ENCODE measurements at regions not wholly inside any gene's neighbourhood (a gene's known extent, or its start where the extent isn't known, plus 50 kb on each side); places are given as distances from the start of the nearest gene placed in this dataset.
"Not testable (repeated sequence)": the region's sequence is repeated elsewhere in the genome, so short reads cannot be mapped to it uniquely, and the experiment has no call there.

DNA sequence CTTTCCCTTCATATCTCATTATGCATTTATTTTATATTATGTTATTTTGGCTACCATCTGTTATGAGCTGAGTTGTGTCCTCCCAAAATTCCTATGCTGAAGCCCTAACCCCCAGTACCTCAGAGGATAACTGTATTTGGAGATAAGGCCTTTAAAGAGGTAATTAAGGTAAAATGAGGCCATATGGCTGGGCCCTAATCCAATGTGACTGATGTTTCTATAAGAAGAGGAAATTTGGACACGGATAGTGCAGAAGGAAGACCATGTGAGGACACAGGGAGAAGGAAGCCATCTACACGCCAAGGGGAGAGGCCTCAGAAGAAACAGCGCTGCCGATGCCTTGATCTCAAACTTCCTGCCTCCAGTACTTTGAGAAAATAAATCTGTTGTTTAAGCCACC, 557.7 kb upstream of the CDH5 start:
- Histone ChIP-seq H3K79me2 (ENCODE audit: low read length) (no peaks in the 10 kb centered on the region), H3K27ac (ENCODE audit: low read length) (no peak overlapping the region), H3K36me3 (ENCODE audit: insufficient read depth, low read length) (no peaks in the 10 kb centered on the region), H4K20me1 (ENCODE audit: insufficient read depth, low read depth, low read length) (no peaks in the 10 kb centered on the region), H3K4me3 (ENCODE audit: low read length) (no peak overlapping the region), H3K9ac (ENCODE audit: low read length) (no peak overlapping the region), H3K4me1 (ENCODE audit: low read length) (no peaks in the 10 kb centered on the region), H3K27me3 (ENCODE audit: low read length) (no peaks in the 10 kb centered on the region), H3K4me2 (ENCODE audit: low read depth, low read length, poor library complexity, severe bottlenecking) (no peak overlapping the region), H2AFZ (ENCODE audit: low read length) (no peak overlapping the region), H3K9me3 (ENCODE audit: low read length) (no peaks in the 10 kb centered on the region), H3K9me2 (replicated peaks; ENCODE audit: insufficient read depth, low read length) (no peaks in the 10 kb centered on the region)
- no peak for DNase-seq

GRCh38 chr16:65807858-65808257, 558.6 kb upstream of the CDH5 start:
- Histone ChIP-seq H3K27ac (ENCODE audit: low read length) (no peak overlapping the region), H3K4me3 (ENCODE audit: low read length) (no peak overlapping the region), H3K4me2 (ENCODE audit: low read depth, low read length, poor library complexity, severe bottlenecking) (no peak overlapping the region), H3K4me1 (ENCODE audit: low read length) (no peaks in the 10 kb centered on the region), H3K27me3 (ENCODE audit: low read length) (no peaks in the 10 kb centered on the region), H2AFZ (ENCODE audit: low read length) (no peak overlapping the region), H4K20me1 (ENCODE audit: insufficient read depth, low read depth, low read length) (no peaks in the 10 kb centered on the region), H3K36me3 (ENCODE audit: insufficient read depth, low read length) (no peaks in the 10 kb centered on the region), H3K79me2 (ENCODE audit: low read length) (no peaks in the 10 kb centered on the region), H3K9me2 (replicated peaks; ENCODE audit: insufficient read depth, low read length) (no peaks in the 10 kb centered on the region), H3K9ac (ENCODE audit: low read length) (no peak overlapping the region), H3K9me3 (ENCODE audit: low read length) (no peaks in the 10 kb centered on the region)
- DNase-seq = no peak

GRCh38 chr16:65805704-65806103, 560.8 kb upstream of the CDH5 start:
- not testable (repeated sequence) for H4K20me1 ChIP-seq (ENCODE audit: insufficient read depth, low read depth, low read length); H3K9me3 ChIP-seq (ENCODE audit: low read length); DNase-seq; H3K9me2 ChIP-seq (replicated peaks; ENCODE audit: insufficient read depth, low read length); H3K4me3 ChIP-seq (ENCODE audit: low read length); H3K79me2 ChIP-seq (ENCODE audit: low read length); H3K9ac ChIP-seq (ENCODE audit: low read length); H3K27me3 ChIP-seq (ENCODE audit: low read length); H3K27ac ChIP-seq (ENCODE audit: low read length); H3K4me1 ChIP-seq (ENCODE audit: low read length); H2AFZ ChIP-seq (ENCODE audit: low read length); H3K4me2 ChIP-seq (ENCODE audit: low read depth, low read length, poor library complexity, severe bottlenecking); H3K36me3 ChIP-seq (ENCODE audit: insufficient read depth, low read length)

GRCh38 chr16:65796481-65796880, 570.0 kb upstream of the CDH5 start:
- H3K9ac ChIP-seq (ENCODE audit: low read length) = no peak overlapping the region
- H2AFZ ChIP-seq (ENCODE audit: low read length) = no peak overlapping the region
- H4K20me1 ChIP-seq (ENCODE audit: insufficient read depth, low read depth, low read length) = no peaks in the 10 kb centered on the region
- H3K27me3 ChIP-seq (ENCODE audit: low read length) = no peaks in the 10 kb centered on the region
- H3K27ac ChIP-seq (ENCODE audit: low read length) = no peak overlapping the region
- H3K9me2 ChIP-seq (replicated peaks; ENCODE audit: insufficient read depth, low read length) = no peaks in the 10 kb centered on the region
- H3K4me3 ChIP-seq (ENCODE audit: low read length) = no peak overlapping the region
- no peak overlapping the region for H3K4me2 ChIP-seq (ENCODE audit: low read depth, low read length, poor library complexity, severe bottlenecking)
- no peaks in the 10 kb centered on the region for H3K4me1 ChIP-seq (ENCODE audit: low read length)
- no peaks in the 10 kb centered on the region for H3K9me3 ChIP-seq (ENCODE audit: low read length)
- H3K36me3 ChIP-seq (ENCODE audit: insufficient read depth, low read length) = no peaks in the 10 kb centered on the region
- DNase-seq = no peak
- no peaks in the 10 kb centered on the region for H3K79me2 ChIP-seq (ENCODE audit: low read length)

DNA sequence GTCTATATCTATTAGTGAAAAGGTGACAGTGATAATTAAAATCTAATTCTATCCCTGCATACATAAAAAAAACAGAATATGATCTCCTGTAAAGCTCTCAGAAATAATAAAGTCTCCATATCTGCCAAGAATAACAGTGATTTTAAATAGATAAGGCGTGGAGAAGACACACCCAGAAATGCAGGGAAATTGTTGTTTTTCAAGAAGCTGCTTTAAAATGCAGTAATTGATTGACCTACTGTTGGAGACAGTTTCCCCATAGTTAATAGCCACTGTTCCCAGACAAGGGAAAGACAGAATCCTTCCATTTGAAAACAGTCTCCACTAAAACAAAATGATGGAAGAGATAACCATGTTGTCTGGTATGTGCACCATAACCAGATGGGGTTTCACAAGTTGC, 571.5 kb upstream of the CDH5 start:
- Histone ChIP-seq H3K9me3 (ENCODE audit: low read length) (no peaks in the 10 kb centered on the region), H3K79me2 (ENCODE audit: low read length) (no peaks in the 10 kb centered on the region)

GRCh38 chr16:65793781-65794180, 572.7 kb upstream of the CDH5 start:
- no peaks in the 10 kb centered on the region for H3K9me2 ChIP-seq (replicated peaks; ENCODE audit: insufficient read depth, low read length)
- H3K79me2 ChIP-seq (ENCODE audit: low read length) = no peaks in the 10 kb centered on the region
- H3K9me3 ChIP-seq (ENCODE audit: low read length) = no peaks in the 10 kb centered on the region
- H3K36me3 ChIP-seq (ENCODE audit: insufficient read depth, low read length) = no peaks in the 10 kb centered on the region
- no peak overlapping the region for H3K4me2 ChIP-seq (ENCODE audit: low read depth, low read length, poor library complexity, severe bottlenecking)
- no peaks in the 10 kb centered on the region for H3K27me3 ChIP-seq (ENCODE audit: low read length)
- no peak overlapping the region for H3K9ac ChIP-seq (ENCODE audit: low read length)
- no peak overlapping the region for H3K4me3 ChIP-seq (ENCODE audit: low read length)
- H2AFZ ChIP-seq (ENCODE audit: low read length) = no peak overlapping the region
- no peaks in the 10 kb centered on the region for H3K4me1 ChIP-seq (ENCODE audit: low read length)
- DNase-seq = no peak
- no peak overlapping the region for H3K27ac ChIP-seq (ENCODE audit: low read length)
- no peaks in the 10 kb centered on the region for H4K20me1 ChIP-seq (ENCODE audit: insufficient read depth, low read depth, low read length)

More for the DNA sequence above, 571.5 kb upstream of the CDH5 start:
- Histone ChIP-seq H3K9ac (ENCODE audit: low read length) (no peak overlapping the region), H3K4me1 (ENCODE audit: low read length) (no peaks in the 10 kb centered on the region), H4K20me1 (ENCODE audit: insufficient read depth, low read depth, low read length) (no peaks in the 10 kb centered on the region), H3K4me3 (ENCODE audit: low read length) (no peak overlapping the region), H3K36me3 (ENCODE audit: insufficient read depth, low read length) (no peaks in the 10 kb centered on the region), H2AFZ (ENCODE audit: low read length) (no peak overlapping the region), H3K27ac (ENCODE audit: low read length) (no peak overlapping the region), H3K27me3 (ENCODE audit: low read length) (no peaks in the 10 kb centered on the region), H3K4me2 (ENCODE audit: low read depth, low read length, poor library complexity, severe bottlenecking) (no peak overlapping the region), H3K9me2 (replicated peaks; ENCODE audit: insufficient read depth, low read length) (no peaks in the 10 kb centered on the region)
- DNase-seq = no peak

GRCh38 chr16:65790768-65791167, 575.7 kb upstream of the CDH5 start:
- no peaks in the 10 kb centered on the region for H3K36me3 ChIP-seq (ENCODE audit: insufficient read depth, low read length)
- no peaks in the 10 kb centered on the region for H3K79me2 ChIP-seq (ENCODE audit: low read length)
- H3K9ac ChIP-seq (ENCODE audit: low read length) = no peak overlapping the region
- H3K27ac ChIP-seq (ENCODE audit: low read length) = no peak overlapping the region
- H3K4me3 ChIP-seq (ENCODE audit: low read length) = no peak overlapping the region
- H2AFZ ChIP-seq (ENCODE audit: low read length) = no peak overlapping the region
- no peaks in the 10 kb centered on the region for H3K27me3 ChIP-seq (ENCODE audit: low read length)
- no peaks in the 10 kb centered on the region for H3K9me3 ChIP-seq (ENCODE audit: low read length)
- no peaks in the 10 kb centered on the region for H3K9me2 ChIP-seq (replicated peaks; ENCODE audit: insufficient read depth, low read length)
- H3K4me2 ChIP-seq (ENCODE audit: low read depth, low read length, poor library complexity, severe bottlenecking) = no peak overlapping the region
- H4K20me1 ChIP-seq (ENCODE audit: insufficient read depth, low read depth, low read length) = no peaks in the 10 kb centered on the region
- no peaks in the 10 kb centered on the region for H3K4me1 ChIP-seq (ENCODE audit: low read length)
- DNase-seq = no peak

DNA sequence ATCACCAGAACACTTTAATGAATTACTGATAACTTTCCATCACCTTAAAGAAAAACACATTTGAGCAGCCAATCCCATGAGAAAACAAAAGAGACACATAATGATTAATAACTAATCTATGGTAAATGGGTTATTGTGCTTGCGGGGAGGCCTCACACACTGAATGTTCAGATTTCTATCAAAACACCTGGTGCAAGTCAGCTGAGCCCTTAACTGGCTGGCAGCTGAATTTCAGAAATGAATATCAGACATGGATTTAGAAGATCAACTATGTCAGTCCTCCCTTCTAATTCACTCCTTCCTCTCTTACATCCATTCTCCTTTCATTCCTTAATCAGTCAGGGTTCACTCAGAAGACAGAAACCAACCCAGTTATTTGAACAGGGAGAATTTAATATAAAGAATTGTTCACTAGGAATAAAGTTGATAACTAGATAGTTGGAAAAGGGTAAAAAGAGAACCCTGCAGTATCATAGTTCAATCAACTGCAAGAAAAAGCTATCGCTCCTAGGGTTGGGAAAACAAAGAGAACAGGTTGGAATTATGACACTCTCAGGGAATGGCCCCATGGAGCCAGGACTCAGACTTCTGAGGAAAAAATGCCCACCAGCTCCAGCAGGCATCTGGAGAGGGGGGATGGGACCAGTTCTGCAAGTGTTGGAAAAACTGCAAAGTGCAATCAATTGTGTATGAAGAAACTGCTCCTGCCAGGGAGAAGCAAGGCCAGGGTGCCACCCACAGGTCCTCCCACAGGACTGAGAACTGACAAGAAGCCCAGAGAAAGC, 577.1 kb upstream of the CDH5 start:
- Histone ChIP-seq H3K79me2 (ENCODE audit: low read length) (no peaks in the 10 kb centered on the region), H3K9ac (ENCODE audit: low read length) (no peak overlapping the region), H3K9me3 (ENCODE audit: low read length) (no peaks in the 10 kb centered on the region), H3K27me3 (ENCODE audit: low read length) (no peaks in the 10 kb centered on the region), H2AFZ (ENCODE audit: low read length) (no peak overlapping the region), H3K4me3 (ENCODE audit: low read length) (no peak overlapping the region), H3K9me2 (replicated peaks; ENCODE audit: insufficient read depth, low read length) (no peaks in the 10 kb centered on the region), H3K36me3 (ENCODE audit: insufficient read depth, low read length) (no peaks in the 10 kb centered on the region), H3K4me1 (ENCODE audit: low read length) (no peaks in the 10 kb centered on the region), H3K4me2 (ENCODE audit: low read depth, low read length, poor library complexity, severe bottlenecking) (no peak overlapping the region), H3K27ac (ENCODE audit: low read length) (no peak overlapping the region), H4K20me1 (ENCODE audit: insufficient read depth, low read depth, low read length) (no peaks in the 10 kb centered on the region)
- no peak for DNase-seq

All from Karpas-422 (cell line).